Sciatic nerve (tissue), 2 donors: ENCODE measurements at regions not wholly inside any gene's neighbourhood (a gene's known extent, or its start where the extent isn't known, plus 50 kb on each side); places are given as distances from the start of the nearest gene placed in this dataset.

Experiments used
- ATAC-seq: fragments of 200-7000 bp; cut with Tn5 transposase; one replicate; pipeline ENCODE4 v1.9.1; 2020; ENCODE audit warnings: mild to moderate bottlenecking, moderate library complexity
- DNase-seq: peaks from one replicate; pipeline ENCODE4 v3.0.0-alpha.2; 2020; ENCODE audit warnings: low spot score
- intact Hi-C: fragments of 100-400 bp; cut with DNase I; formaldehyde crosslinking; loops from one replicate; pipeline ENCODE4 v1.14.2; 2022
- donor health status: DM: no; HTN: no; CAD: no.
- donor health status: DM: no; HTN: no; CAD: no.

DNA sequence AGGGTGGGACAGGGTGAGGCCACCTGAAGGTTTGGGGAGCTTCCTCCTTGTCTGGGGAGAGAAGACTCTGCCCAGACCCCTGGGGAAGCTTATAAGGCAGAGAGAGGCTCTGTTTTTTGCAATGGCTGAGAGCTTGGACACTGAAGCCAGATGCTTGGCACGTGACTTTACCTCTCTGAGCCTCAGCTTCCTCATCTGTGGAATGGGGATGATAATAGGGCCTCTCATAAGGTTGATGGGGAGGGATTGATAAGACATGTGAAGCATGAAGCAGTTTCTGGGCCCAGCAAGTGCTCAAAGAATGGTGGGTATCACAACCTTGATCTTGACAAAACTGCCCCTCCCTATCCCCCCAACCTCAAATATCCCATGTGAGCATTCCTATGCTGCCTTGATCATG, 195.4 kb upstream of the LHX5 start:
- intact Hi-C loops, result no loop called here
- DNase-seq (no peak), ATAC-seq (no peak)

- ATAC-seq, result no peak
These were observed 194.6 kb upstream of the LHX5 start for GRCh38 chr12:113666223-113666622.

GRCh38 chr12:113665457-113665856, 193.8 kb upstream of the LHX5 start:
- intact Hi-C loops, result no loop called here
- DNase-seq (no peak), ATAC-seq (no peak)

More at GRCh38 chr12:113666223-113666622, 194.6 kb upstream of the LHX5 start:
- intact Hi-C loops, result no loop called here
- no peak for DNase-seq

DNA sequence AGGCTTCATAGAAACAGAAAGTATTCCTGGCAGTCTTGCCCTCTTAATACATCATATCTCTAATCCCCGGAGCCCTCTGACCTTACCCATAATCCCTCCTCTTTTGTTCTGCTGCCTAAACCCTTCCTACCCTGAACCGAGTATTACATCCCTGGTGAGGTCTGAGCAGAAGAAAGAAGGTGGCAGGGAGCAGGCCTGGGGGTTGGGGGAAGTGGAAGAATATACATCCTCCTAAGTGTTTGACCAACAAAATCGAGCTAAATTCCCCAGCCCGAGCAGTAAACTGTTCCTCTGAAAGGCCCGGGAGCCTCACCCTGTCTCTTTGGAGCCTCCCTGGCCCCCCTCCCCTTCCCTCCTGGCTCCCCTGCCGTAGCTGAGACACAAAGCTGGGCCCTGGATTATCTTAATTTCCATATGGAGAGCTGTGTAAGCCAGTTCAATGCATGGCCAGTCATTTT, 192.6 kb upstream of the LHX5 start:
- no peak for DNase-seq
- intact Hi-C loops, result no loop called here
- ATAC-seq, result no peak

GRCh38 chr12:113663396-113663795, 191.7 kb upstream of the LHX5 start:
- ATAC-seq (no peak), DNase-seq (no peak)
- intact Hi-C loops, result no loop called here

DNA sequence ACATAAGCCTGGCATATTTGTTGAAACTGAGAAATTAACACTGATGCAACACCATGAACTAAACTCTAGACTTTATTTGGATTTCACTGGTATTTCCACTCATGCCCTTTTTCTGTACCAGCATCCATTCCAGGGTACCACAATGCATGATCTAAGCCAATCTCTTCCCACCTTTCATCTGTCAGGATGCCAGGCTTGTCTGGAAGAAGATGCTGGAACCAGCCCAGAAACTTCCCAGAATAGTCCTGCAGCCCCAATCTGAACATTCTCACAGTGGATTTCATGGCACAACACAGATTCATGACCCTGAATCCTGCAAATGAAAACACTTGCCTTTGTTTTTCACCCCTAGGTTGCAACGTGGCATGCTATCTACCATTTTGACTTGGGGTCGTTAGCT, 189.3 kb upstream of the LHX5 start:
- ATAC-seq (no peak), DNase-seq (no peak)
- intact Hi-C loops, result no loop called here

GRCh38 chr12:113659416-113659815, 187.7 kb upstream of the LHX5 start:
- DNase-seq (no peak), ATAC-seq (no peak)
- intact Hi-C loops, result no loop called here

DNA sequence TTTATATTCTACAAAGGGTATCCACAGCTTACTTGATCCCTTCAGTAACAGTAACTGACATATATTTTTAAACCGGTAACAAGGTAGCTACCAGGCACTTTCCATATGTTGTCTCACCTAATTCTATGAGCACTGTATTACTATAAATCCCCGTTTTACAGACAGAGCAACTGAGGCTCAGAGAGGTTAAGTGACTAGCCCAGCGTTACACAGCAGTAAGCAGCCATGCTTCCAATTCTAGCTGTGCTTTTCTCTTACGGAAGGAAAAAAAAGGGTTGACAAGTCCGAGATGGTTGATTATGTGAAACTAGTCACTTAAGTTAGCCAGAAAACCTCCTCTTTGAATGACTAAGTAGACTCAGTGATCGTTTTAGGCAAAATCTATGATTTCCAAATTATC, 187.3 kb upstream of the LHX5 start:
- ATAC-seq, result no peak
- DNase-seq, result no peak
- intact Hi-C loops, result no loop called here

GRCh38 chr12:113658006-113658655, 186.5 kb upstream of the LHX5 start:
- DNase-seq (no peak), ATAC-seq (no peak)
- intact Hi-C loops, result no loop called here

DNA sequence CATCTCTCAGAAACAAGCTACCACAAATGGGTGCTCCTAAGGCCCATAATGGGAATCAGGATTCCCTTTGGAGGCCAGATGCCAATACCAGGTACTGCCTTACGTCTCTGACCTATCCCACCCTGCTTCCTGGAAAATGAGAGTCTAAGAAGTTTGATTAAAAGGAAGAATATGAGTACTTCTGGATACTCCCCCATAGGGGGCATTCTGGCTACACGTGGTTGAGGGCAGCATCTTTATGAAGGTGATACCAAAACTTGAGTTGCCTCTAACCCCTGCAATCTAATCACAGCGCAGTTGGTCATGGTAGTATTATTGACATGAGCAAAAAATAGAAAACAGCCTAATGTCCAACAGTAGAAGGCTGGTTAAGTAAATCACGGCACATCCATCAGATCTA, 184.2 kb upstream of the LHX5 start:
- DNase-seq, result no peak

DNA sequence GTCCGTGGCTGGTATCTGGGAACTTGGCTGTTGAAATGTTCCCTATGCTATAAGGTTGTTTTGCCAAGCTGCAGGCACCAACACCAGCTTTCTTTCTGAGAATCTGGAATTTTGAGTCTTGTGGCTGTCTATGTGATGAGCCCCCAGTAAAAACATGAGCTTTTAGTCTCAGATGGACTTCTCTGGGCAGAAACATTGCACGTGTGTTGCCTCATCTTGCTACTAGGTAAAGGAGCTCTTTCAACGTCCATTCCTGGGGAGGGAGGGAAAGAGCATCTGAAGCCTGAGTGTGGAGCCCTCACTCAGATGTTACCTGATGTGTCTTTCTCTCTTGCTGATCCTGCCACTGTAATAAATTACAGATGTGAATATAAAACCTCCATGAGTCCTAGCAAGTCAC, 183.8 kb upstream of the LHX5 start:
- ATAC-seq (no peak), DNase-seq (no peak)
- intact Hi-C loops, result no loop called here

More for the DNA sequence above, 184.2 kb upstream of the LHX5 start:
- ATAC-seq, result no peak
- intact Hi-C loops, result no loop called here

- DNase-seq, result no peak
- intact Hi-C loops, result no loop called here
- ATAC-seq, result no peak
These were observed 180.0 kb upstream of the LHX5 start for GRCh38 chr12:113651662-113652061.

DNA sequence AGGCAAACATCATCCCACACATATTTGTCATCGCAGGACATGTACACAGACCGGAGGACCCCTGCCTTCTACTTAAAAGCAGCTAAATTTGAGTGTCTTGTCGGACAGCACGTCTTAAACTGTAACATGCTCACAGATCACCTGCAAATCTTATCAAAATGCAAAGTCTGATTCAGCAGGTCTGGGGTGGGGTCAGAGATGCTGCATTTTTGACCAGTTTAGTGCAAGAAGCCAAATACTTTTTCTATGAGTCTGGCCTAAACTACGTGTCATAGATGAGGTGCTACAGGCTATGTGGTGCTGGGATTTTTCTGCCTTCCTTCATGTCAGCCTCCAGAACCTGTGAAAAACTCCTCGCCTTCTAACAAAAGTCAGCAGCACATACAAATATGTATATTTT, 178.8 kb upstream of the LHX5 start:
- intact Hi-C loops, result no loop called here
- ATAC-seq (no peak), DNase-seq (no peak)

GRCh38 chr12:113649256-113649830, 177.7 kb upstream of the LHX5 start:
- DNase-seq, result no peak
- no peak for ATAC-seq
- intact Hi-C loops, result no loop called here

DNA sequence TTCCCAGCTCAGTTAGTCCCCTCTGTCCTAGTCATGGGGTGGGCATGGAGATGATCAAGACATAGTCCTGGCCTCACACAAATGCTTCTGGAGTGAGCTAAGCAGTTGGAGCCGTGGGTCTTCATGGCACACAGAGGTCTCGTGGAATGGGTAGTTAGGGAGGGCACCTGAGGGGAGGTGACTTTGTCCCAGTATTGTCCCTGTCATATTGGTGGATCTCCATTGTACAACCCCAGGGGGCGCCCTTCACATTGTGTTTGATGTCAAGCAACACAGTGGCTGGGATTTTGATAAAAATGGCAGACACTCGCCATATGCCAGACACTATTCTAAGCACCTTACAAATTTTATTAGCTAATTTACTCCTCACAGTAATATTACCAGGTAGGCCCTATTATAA, 175.4 kb upstream of the LHX5 start:
- intact Hi-C loops, result no loop called here
- ATAC-seq, result no peak
- DNase-seq, result no peak

DNA sequence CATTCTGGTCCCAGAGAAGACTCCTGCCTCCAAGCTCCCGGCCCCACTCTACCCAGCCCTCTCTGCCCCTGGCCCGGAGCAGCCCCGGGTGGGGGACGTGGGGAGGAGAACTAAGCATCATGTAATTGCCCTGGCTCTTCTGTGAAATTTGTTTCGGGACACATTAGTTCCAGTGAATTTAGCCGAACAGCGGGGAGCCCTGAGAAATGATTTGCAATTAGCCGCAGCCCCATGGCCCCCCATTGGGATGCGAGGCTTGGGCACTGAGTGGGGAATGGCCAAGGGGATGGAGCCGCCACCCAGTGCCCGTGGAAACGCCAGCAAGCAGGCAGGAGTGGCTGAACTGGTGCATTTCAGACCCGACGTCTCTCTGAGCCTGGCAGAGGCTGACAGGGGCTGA, 173.9 kb upstream of the LHX5 start:
- intact Hi-C loops, result no loop called here
- ATAC-seq, result no peak
- no peak for DNase-seq

- ATAC-seq (no peak), DNase-seq (no peak)
- intact Hi-C loops, result no loop called here
These were observed 173.5 kb upstream of the LHX5 start for GRCh38 chr12:113645183-113645582.

- DNase-seq (no peak), ATAC-seq (no peak)
- intact Hi-C loops, result no loop called here
These were observed 171.7 kb upstream of the LHX5 start for GRCh38 chr12:113643177-113643974.

- ATAC-seq (no peak), DNase-seq (no peak)
- intact Hi-C loops, result no loop called here
These were observed 171.0 kb upstream of the LHX5 start for GRCh38 chr12:113642672-113643071.

DNA sequence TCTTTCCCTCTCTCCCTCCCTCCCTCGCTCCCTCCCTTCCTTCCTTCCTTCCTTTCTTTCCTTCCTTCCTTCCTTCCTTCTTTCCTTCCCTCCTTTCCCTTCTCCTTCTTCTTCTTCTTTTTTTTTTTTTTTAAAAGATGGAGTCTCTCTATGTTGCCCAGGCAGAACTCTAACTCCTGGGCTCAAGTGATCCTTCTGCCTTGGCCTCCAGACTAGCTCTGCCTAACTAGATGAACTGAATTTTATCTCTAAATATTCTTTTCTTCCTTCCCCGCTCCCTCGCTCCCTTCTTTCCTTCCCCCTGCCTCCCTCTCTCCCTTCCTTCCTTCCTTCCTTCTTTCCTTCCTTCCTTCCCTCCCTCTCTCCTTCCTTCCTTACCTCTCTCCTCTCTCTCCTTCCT, 170.5 kb upstream of the LHX5 start:
- no peak for ATAC-seq
- intact Hi-C loops, result no loop called here
- no peak for DNase-seq
